OCI-M2 (cell line): ENCODE measurements at regions not wholly inside any gene's neighbourhood (a gene's known extent, or its start where the extent isn't known, plus 50 kb on each side); places are given as distances from the start of the nearest gene placed in this dataset.

Experiments
- DNase-seq: peaks from one replicate; lab custom pipeline; 2025; ENCODE audit not compliant: unreplicated experiment; lab: John Stamatoyannopoulos, UW

GRCh38 chr1:208820580-208821212 lies 576.5 kb upstream of the PLXNA2 start:
- no peak for DNase-seq

GRCh38 chr1:208821939-208822338 lies 577.8 kb upstream of the PLXNA2 start:
- no peak for DNase-seq

- no peak for DNase-seq
Measured at GRCh38 chr1:208825300-208825699, 581.1 kb upstream of the PLXNA2 start.

GRCh38 chr1:208829595-208829994 lies 585.4 kb upstream of the PLXNA2 start:
- no peak for DNase-seq

- DNase-seq: no peak
Measured at GRCh38 chr1:208834381-208835096, 590.4 kb upstream of the PLXNA2 start.

- no peak for DNase-seq
Measured at GRCh38 chr1:208835097-208835463, 590.9 kb upstream of the PLXNA2 start.

- DNase-seq: no peak
Measured at GRCh38 chr1:208835781-208836180, 591.6 kb upstream of the PLXNA2 start.

- DNase-seq: no peak
Measured at GRCh38 chr1:208837242-208837641, 593.1 kb upstream of the PLXNA2 start.

GRCh38 chr1:208841436-208841835 lies 597.3 kb upstream of the PLXNA2 start:
- DNase-seq: no peak

GRCh38 chr1:208842451-208842850 lies 598.3 kb upstream of the PLXNA2 start:
- DNase-seq: no peak

- DNase-seq: no peak
Measured at GRCh38 chr1:208844158-208844557, 600.0 kb upstream of the PLXNA2 start.

GRCh38 chr1:208848854-208849253 lies 604.7 kb upstream of the PLXNA2 start:
- no peak for DNase-seq

- no peak for DNase-seq
Measured at GRCh38 chr1:208850442-208850841, 606.3 kb upstream of the PLXNA2 start.

GRCh38 chr1:208851366-208851765 lies 607.2 kb upstream of the PLXNA2 start:
- DNase-seq: no peak

GRCh38 chr1:208852911-208853310 lies 608.7 kb upstream of the PLXNA2 start:
- DNase-seq: no peak

GRCh38 chr1:208855403-208855802 lies 611.2 kb upstream of the PLXNA2 start:
- no peak for DNase-seq

GRCh38 chr1:208857465-208857864 lies 613.3 kb upstream of the PLXNA2 start:
- DNase-seq: no peak

GRCh38 chr1:208858738-208859137 lies 614.6 kb upstream of the PLXNA2 start:
- no peak for DNase-seq

GRCh38 chr1:208864366-208864965 lies 620.3 kb upstream of the PLXNA2 start:
- DNase-seq: no peak

GRCh38 chr1:208866386-208866955 lies 622.3 kb upstream of the PLXNA2 start:
- no peak for DNase-seq

- no peak for DNase-seq
Measured at GRCh38 chr1:208868554-208868953, 624.4 kb upstream of the PLXNA2 start.

GRCh38 chr1:208874915-208875314 lies 630.7 kb upstream of the PLXNA2 start:
- DNase-seq: no peak
